ENCODE measurements at regions not wholly inside any gene's neighbourhood (a gene's known extent, or its start where the extent isn't known, plus 50 kb on each side); places are given as distances from the start of the nearest gene placed in this dataset.

DNA sequence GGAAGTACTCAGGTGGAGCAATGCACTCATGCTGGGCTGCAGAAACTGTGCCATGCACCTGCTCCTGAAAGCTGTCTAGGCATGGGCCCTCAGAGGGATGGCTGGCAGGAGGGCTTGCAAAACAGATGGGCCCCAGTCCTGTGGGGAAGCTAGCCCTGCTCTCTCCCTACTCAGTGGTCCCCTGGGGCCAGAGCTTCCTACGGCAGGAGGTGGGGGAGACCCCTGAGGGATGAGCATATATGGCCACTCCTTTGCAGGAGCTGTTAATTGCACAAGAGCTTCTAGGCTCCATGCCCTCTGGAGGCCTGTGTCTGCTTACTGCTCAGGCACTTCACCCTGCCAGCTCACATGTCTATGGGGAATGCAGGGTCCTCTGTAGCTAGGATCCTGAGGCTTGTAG lies 545.3 kb upstream of the PTPRD start:
- Mint-ChIP-seq H3K4me1 (ENCODE audit: low read depth) (no peaks in the 10 kb centered on the region), H3K27ac (ENCODE audit: unreplicated experiment) (no peak overlapping the region), H3K9me3 (ENCODE audit: low read depth) (peaks cover 27% of the 10 kb centered on the region), H3K36me3 (ENCODE audit: low read depth) (no peaks in the 10 kb centered on the region), H3K4me3 (ENCODE audit: unreplicated experiment) (no peak overlapping the region), H3K27me3 (ENCODE audit: low read depth) (peaks cover 5% of the 10 kb centered on the region)
- DNase-seq (ENCODE audit: low spot score) = no peak
- TF ChIP-seq, protein P1, sequence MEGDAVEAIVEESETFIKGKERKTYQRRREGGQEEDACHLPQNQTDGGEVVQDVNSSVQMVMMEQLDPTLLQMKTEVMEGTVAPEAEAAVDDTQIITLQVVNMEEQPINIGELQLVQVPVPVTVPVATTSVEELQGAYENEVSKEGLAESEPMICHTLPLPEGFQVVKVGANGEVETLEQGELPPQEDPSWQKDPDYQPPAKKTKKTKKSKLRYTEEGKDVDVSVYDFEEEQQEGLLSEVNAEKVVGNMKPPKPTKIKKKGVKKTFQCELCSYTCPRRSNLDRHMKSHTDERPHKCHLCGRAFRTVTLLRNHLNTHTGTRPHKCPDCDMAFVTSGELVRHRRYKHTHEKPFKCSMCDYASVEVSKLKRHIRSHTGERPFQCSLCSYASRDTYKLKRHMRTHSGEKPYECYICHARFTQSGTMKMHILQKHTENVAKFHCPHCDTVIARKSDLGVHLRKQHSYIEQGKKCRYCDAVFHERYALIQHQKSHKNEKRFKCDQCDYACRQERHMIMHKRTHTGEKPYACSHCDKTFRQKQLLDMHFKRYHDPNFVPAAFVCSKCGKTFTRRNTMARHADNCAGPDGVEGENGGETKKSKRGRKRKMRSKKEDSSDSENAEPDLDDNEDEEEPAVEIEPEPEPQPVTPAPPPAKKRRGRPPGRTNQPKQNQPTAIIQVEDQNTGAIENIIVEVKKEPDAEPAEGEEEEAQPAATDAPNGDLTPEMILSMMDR (IDR thresholded peaks at IDR 0.05) = no peak

DNA sequence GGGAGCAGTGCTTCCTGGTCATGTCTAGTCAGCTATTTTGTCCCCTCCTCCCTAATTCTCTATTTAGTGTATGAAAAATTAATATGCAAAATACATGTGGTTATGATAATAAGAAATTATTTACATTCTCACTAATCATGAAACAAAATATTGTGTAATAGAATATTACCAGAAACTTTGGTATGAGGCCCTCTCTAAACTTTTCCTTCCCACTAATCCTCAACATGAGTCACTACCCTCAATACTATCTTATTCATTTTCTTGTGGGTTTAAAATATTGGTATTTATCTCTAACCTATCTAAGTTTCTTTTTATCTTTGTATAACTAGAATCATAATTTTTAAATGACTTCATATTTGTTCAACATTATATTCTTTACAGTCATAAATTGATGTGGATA lies 545.9 kb upstream of the PTPRD start:
- Mint-ChIP-seq H3K4me3 (ENCODE audit: unreplicated experiment) (no peak overlapping the region), H3K4me1 (ENCODE audit: low read depth) (no peaks in the 10 kb centered on the region), H3K27ac (ENCODE audit: unreplicated experiment) (no peak overlapping the region), H3K27me3 (ENCODE audit: low read depth) (peaks cover 3% of the 10 kb centered on the region), H3K36me3 (ENCODE audit: low read depth) (no peaks in the 10 kb centered on the region), H3K9me3 (ENCODE audit: low read depth) (peaks cover 32% of the 10 kb centered on the region)
- TF ChIP-seq, protein P1 (IDR thresholded peaks at IDR 0.05) = no peak
- DNase-seq (ENCODE audit: low spot score) = no peak

DNA sequence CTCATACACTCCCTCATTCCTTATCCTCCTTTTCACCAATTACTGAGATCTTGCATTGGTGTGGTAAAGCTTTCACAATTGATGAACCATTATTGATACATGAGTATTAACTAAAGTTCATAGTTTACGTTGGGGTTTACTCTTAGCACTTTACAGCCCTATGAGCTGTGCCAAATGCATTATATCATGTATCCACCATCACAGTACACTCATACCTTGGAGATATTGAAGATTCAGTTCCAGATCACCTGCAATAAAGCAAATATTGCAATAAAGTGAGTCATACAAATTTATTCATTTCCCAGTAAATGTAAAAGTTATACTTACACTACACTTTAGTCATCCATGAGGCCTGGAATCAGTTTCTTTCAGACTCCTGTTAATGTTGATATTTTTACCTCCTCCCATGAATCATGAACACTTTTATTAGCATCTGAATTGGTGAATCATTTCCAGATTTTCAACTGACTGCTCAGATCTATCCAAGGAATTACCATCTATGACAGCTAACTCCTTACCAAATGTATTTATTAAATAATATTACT lies 546.6 kb upstream of the PTPRD start:
- no peak for DNase-seq (ENCODE audit: low spot score)
- no peak overlapping the region for H3K4me3 Mint-ChIP-seq (ENCODE audit: unreplicated experiment)
- no peaks in the 10 kb centered on the region for H3K36me3 Mint-ChIP-seq (ENCODE audit: low read depth)
- TF ChIP-seq, protein P1 (IDR thresholded peaks at IDR 0.05) = no peak
- H3K27me3 Mint-ChIP-seq (ENCODE audit: low read depth) = peaks cover 3% of the 10 kb centered on the region
- H3K4me1 Mint-ChIP-seq (ENCODE audit: low read depth) = no peaks in the 10 kb centered on the region
- H3K9me3 Mint-ChIP-seq (ENCODE audit: low read depth) = peaks cover 32% of the 10 kb centered on the region
- H3K27ac Mint-ChIP-seq (ENCODE audit: unreplicated experiment) = no peak overlapping the region

DNA sequence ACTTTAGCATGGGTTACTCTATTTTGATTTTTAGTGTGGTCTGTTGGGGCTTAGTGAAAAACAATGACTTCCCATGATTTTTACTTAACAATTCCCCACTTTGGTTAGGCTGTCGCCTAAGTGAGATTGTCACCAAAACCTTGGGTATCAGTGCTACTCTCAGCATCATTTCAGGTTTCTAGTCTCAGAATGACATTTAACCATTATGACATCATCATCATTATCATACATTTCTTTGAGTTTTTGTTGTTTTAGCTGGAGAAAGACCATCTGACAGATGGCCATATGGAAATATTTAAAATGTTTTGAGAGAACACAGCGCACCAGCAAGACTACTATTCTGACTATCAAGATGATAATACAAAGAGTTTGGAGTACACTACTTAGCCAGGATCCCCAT lies 551.0 kb upstream of the PTPRD start:
- no peak overlapping the region for H3K27ac Mint-ChIP-seq (ENCODE audit: unreplicated experiment)
- H3K27me3 Mint-ChIP-seq (ENCODE audit: low read depth) = peaks cover 5% of the 10 kb centered on the region
- H3K36me3 Mint-ChIP-seq (ENCODE audit: low read depth) = no peaks in the 10 kb centered on the region
- TF ChIP-seq, protein P1 (IDR thresholded peaks at IDR 0.05) = no peak
- no peak overlapping the region for H3K4me3 Mint-ChIP-seq (ENCODE audit: unreplicated experiment)
- peaks cover 29% of the 10 kb centered on the region for H3K9me3 Mint-ChIP-seq (ENCODE audit: low read depth)
- no peak for DNase-seq (ENCODE audit: low spot score)
- H3K4me1 Mint-ChIP-seq (ENCODE audit: low read depth) = no peaks in the 10 kb centered on the region

DNA sequence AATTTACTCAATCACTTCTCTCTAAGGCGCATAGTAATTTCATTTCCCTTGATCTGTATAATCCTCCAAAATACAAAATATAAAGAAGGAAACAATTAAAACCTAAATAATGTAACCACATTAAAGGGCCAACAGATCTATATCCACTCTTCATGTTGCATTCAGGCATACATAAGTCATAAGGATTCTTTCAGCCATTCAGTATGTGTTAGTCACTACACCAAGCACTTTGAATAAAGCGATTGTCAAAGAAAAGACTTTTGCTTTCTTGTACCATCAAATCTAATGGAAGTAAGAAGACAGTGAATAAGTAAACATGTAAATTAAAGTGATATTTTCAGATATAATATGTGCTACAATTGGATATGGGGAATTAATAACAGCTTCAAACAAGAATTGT lies 569.2 kb upstream of the PTPRD start:
- Mint-ChIP-seq H3K36me3 (ENCODE audit: low read depth) (no peaks in the 10 kb centered on the region), H3K4me3 (ENCODE audit: unreplicated experiment) (no peak overlapping the region), H3K4me1 (ENCODE audit: low read depth) (no peaks in the 10 kb centered on the region), H3K27me3 (ENCODE audit: low read depth) (no peaks in the 10 kb centered on the region), H3K9me3 (ENCODE audit: low read depth) (peaks cover 11% of the 10 kb centered on the region), H3K27ac (ENCODE audit: unreplicated experiment) (no peak overlapping the region)
- TF ChIP-seq, protein P1 (IDR thresholded peaks at IDR 0.05) = no peak
- no peak for DNase-seq (ENCODE audit: low spot score)

All from chondrocyte (in vitro differentiated cells).